ENCODE measurements at regions not wholly inside any gene's neighbourhood (a gene's known extent, or its start where the extent isn't known, plus 50 kb on each side); places are given as distances from the start of the nearest gene placed in this dataset.

DNA sequence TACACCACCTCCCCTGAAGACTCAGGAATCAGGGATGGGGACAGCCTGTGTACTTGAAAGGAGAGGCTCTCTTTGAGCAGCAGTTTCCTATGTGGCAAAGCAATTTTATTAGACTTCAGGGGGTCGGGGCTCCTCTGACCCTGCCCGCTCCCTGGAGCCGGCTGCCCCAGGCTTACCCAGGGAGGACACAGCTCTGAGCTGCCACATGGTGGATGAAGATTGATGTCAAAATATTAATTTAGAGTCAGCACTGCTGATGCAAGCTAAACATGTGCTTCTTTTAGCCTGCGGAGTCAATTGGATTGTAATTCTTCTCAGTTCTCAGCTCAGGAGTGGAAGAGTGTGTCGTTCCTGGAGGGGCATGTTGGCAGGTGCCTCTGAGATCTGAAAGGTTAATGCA is 606.1 kb downstream of the KIF4B start:
- TF ChIP-seq FOXP2 (optimal IDR thresholded peaks at IDR 0.05; ENCODE audit: borderline replicate concordance, extremely low read depth, extremely low read length, insufficient read depth) (no peak), TAF1 (IDR thresholded peaks at IDR 0.05; ENCODE audit: borderline replicate concordance, insufficient read depth, low read length) (no peak), SIN3A (IDR thresholded peaks at IDR 0.05; ENCODE audit: borderline replicate concordance, insufficient read depth, low read length) (no peak), POLR2AphosphoS5 (IDR thresholded peaks at IDR 0.05; ENCODE audit: low read depth, low read length) (no peak)
- TF ChIP-seq, protein P1, sequence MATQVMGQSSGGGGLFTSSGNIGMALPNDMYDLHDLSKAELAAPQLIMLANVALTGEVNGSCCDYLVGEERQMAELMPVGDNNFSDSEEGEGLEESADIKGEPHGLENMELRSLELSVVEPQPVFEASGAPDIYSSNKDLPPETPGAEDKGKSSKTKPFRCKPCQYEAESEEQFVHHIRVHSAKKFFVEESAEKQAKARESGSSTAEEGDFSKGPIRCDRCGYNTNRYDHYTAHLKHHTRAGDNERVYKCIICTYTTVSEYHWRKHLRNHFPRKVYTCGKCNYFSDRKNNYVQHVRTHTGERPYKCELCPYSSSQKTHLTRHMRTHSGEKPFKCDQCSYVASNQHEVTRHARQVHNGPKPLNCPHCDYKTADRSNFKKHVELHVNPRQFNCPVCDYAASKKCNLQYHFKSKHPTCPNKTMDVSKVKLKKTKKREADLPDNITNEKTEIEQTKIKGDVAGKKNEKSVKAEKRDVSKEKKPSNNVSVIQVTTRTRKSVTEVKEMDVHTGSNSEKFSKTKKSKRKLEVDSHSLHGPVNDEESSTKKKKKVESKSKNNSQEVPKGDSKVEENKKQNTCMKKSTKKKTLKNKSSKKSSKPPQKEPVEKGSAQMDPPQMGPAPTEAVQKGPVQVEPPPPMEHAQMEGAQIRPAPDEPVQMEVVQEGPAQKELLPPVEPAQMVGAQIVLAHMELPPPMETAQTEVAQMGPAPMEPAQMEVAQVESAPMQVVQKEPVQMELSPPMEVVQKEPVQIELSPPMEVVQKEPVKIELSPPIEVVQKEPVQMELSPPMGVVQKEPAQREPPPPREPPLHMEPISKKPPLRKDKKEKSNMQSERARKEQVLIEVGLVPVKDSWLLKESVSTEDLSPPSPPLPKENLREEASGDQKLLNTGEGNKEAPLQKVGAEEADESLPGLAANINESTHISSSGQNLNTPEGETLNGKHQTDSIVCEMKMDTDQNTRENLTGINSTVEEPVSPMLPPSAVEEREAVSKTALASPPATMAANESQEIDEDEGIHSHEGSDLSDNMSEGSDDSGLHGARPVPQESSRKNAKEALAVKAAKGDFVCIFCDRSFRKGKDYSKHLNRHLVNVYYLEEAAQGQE (IDR thresholded peaks at IDR 0.05; ENCODE audit: insufficient read depth in 1 of 2, low read depth in 2 of 2, low read length in 2 of 2), result no peak

DNA sequence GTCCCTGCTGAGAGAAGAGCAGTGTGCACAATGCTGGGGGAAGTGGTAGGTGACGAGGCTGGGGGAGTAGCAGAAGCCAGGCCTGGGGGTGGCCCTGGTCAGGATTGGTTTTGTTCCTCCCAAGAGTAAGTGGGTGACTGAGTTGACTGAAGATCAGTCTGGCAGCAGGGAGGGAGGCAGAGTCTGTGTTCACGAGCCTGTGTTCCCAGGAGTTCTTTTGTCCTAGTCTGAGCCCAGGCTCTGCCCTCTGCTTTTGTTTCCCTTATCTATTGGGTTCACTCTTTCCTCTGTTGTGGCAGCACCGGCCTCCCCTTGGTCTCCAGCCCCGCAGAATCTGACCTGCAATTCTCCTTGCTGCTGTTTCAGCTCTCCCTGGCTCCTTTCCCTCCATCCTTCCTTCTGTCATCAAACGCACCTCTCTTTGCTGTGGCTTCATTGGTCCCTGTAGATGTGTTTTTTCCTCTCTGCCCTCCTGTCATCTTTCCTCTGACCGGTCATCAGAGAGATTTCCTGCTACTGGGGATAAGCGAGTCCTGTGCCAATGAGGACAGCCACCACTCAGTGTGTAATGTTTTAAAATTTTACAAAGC is 607.4 kb downstream of the KIF4B start:
- TF ChIP-seq SIN3A (IDR thresholded peaks at IDR 0.05; ENCODE audit: borderline replicate concordance, insufficient read depth, low read length) (no peak), POLR2AphosphoS5 (IDR thresholded peaks at IDR 0.05; ENCODE audit: low read depth, low read length) (no peak), TAF1 (IDR thresholded peaks at IDR 0.05; ENCODE audit: borderline replicate concordance, insufficient read depth, low read length) (no peak), FOXP2 (optimal IDR thresholded peaks at IDR 0.05; ENCODE audit: borderline replicate concordance, extremely low read depth, extremely low read length, insufficient read depth) (no peak)
- TF ChIP-seq, protein P1 (IDR thresholded peaks at IDR 0.05; ENCODE audit: insufficient read depth in 1 of 2, low read depth in 2 of 2, low read length in 2 of 2), result no peak

DNA sequence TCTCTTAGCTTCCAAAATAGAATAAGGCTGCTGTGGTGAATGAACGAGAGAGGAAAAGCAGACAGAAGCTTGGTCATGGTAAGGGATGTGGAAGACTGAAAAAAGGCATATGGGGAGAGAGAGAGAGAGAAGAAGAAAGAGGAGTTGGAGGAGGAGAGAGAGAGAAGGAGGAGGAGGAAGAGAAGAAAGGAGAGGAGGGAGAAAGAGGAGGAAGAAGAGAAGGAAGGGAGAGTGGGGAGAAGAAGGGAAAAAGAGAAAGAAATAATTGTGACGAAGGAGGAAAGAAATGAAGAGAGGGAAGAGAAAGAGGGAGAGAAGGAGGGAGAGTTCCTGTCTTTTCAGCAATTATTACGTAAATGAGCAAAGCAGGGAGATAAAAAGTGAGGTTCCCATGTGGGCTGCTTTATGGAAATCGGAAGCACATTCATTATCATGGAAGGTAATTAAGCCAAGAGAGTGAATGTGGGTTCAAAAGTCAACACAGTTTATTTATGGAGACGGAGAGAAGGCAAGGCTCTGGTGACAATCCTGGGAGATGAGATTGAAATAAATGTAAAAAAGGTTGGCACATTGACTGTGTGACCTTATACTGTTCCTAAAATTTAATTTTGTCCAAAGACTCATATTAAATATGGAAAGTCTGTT is 611.2 kb downstream of the KIF4B start:
- TF ChIP-seq FOXP2 (optimal IDR thresholded peaks at IDR 0.05; ENCODE audit: borderline replicate concordance, extremely low read depth, extremely low read length, insufficient read depth) (no peak), TAF1 (IDR thresholded peaks at IDR 0.05; ENCODE audit: borderline replicate concordance, insufficient read depth, low read length) (no peak), SIN3A (IDR thresholded peaks at IDR 0.05; ENCODE audit: borderline replicate concordance, insufficient read depth, low read length) (no peak), POLR2AphosphoS5 (IDR thresholded peaks at IDR 0.05; ENCODE audit: low read depth, low read length) (no peak)
- TF ChIP-seq, protein P1 (IDR thresholded peaks at IDR 0.05; ENCODE audit: insufficient read depth in 1 of 2, low read depth in 2 of 2, low read length in 2 of 2), result no peak

DNA sequence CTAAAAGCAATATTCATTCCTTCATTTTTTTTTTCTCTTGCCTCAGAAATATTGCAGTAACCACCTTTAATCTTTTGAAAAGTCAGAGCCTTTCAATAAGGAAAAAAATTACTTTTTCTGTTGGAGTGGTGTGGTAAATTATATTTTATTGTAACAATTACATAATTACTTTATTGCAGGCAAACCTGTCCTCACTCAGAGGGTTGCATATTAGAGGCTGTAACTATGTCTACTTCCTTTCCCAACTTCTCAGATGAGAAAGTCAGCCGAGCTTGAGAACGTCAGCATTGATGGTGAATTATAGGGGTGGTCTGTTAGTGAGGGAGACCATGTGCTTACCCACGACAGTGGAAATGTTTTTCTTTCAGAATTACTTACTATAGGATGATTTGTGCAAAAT is 611.8 kb downstream of the KIF4B start:
- TF ChIP-seq TAF1 (IDR thresholded peaks at IDR 0.05; ENCODE audit: borderline replicate concordance, insufficient read depth, low read length) (no peak), POLR2AphosphoS5 (IDR thresholded peaks at IDR 0.05; ENCODE audit: low read depth, low read length) (no peak), SIN3A (IDR thresholded peaks at IDR 0.05; ENCODE audit: borderline replicate concordance, insufficient read depth, low read length) (no peak), FOXP2 (optimal IDR thresholded peaks at IDR 0.05; ENCODE audit: borderline replicate concordance, extremely low read depth, extremely low read length, insufficient read depth) (no peak)
- TF ChIP-seq, protein P1 (IDR thresholded peaks at IDR 0.05; ENCODE audit: insufficient read depth in 1 of 2, low read depth in 2 of 2, low read length in 2 of 2), result no peak
